ENCODE measurements at regions not wholly inside any gene's neighbourhood (a gene's known extent, or its start where the extent isn't known, plus 50 kb on each side); places are given as distances from the start of the nearest gene placed in this dataset.

GRCh38 chr12:58819985-58820384, 100.3 kb downstream of the LRIG3 start:
- no peak for DNase-seq (ENCODE audit: low read depth)
- TF ChIP-seq, protein P1, sequence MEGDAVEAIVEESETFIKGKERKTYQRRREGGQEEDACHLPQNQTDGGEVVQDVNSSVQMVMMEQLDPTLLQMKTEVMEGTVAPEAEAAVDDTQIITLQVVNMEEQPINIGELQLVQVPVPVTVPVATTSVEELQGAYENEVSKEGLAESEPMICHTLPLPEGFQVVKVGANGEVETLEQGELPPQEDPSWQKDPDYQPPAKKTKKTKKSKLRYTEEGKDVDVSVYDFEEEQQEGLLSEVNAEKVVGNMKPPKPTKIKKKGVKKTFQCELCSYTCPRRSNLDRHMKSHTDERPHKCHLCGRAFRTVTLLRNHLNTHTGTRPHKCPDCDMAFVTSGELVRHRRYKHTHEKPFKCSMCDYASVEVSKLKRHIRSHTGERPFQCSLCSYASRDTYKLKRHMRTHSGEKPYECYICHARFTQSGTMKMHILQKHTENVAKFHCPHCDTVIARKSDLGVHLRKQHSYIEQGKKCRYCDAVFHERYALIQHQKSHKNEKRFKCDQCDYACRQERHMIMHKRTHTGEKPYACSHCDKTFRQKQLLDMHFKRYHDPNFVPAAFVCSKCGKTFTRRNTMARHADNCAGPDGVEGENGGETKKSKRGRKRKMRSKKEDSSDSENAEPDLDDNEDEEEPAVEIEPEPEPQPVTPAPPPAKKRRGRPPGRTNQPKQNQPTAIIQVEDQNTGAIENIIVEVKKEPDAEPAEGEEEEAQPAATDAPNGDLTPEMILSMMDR (IDR thresholded peaks at IDR 0.05; ENCODE audit: low read length, missing control alignments) = no peak
- no peak overlapping the region for H3K4me3 ChIP-seq (replicated peaks; ENCODE audit: low read depth, low read length)

Data from fibroblast of pulmonary artery (primary cell).